SK-N-SH treated with all-trans-retinoic acid at 6 μM for 48 hours (cell line): ENCODE measurements at regions not wholly inside any gene's neighbourhood (a gene's known extent, or its start where the extent isn't known, plus 50 kb on each side); places are given as distances from the start of the nearest gene placed in this dataset.

ENCODE experiments used
- OSR1 ChIP-seq: fragments of 250-450 bp; sonication (Bioruptor Pico); IDR thresholded peaks from 2 replicates; pipeline ENCODE4 v1.8.0; 2022; ENCODE audit warnings: moderate library complexity, mild to moderate bottlenecking, inconsistent platforms
- PATZ1 ChIP-seq: fragments of 250-450 bp; sonication (Bioruptor Pico); IDR thresholded peaks from 2 replicates; pipeline ENCODE4 v1.8.0; 2020; ENCODE audit warnings: mild to moderate bottlenecking, moderate library complexity, borderline replicate concordance
- RARB ChIP-seq: fragments of 250-450 bp; sonication (Bioruptor Pico); IDR thresholded peaks from 2 replicates; pipeline ENCODE4 v1.8.0; 2021; ENCODE audit warnings: mild to moderate bottlenecking, moderate library complexity
- ZNF8 ChIP-seq: fragments of 450-650 bp; formaldehyde crosslinking; IDR thresholded peaks from 2 replicates; pipeline ENCODE4 v1.5.0; 2020; ENCODE audit warnings: mild to moderate bottlenecking, moderate library complexity

GRCh38 chrX:10783451-10783995, 163.1 kb upstream of the MID1 start:
- TF ChIP-seq ZNF8: no peak
- TF ChIP-seq PATZ1 (CRISPR knock-in tag): no peak
- TF ChIP-seq RARB (CRISPR knock-in tag): no peak
- no peak for TF ChIP-seq OSR1 (CRISPR knock-in tag)
